ENCODE measurements at regions not wholly inside any gene's neighbourhood (a gene's known extent, or its start where the extent isn't known, plus 50 kb on each side); places are given as distances from the start of the nearest gene placed in this dataset.

DNA sequence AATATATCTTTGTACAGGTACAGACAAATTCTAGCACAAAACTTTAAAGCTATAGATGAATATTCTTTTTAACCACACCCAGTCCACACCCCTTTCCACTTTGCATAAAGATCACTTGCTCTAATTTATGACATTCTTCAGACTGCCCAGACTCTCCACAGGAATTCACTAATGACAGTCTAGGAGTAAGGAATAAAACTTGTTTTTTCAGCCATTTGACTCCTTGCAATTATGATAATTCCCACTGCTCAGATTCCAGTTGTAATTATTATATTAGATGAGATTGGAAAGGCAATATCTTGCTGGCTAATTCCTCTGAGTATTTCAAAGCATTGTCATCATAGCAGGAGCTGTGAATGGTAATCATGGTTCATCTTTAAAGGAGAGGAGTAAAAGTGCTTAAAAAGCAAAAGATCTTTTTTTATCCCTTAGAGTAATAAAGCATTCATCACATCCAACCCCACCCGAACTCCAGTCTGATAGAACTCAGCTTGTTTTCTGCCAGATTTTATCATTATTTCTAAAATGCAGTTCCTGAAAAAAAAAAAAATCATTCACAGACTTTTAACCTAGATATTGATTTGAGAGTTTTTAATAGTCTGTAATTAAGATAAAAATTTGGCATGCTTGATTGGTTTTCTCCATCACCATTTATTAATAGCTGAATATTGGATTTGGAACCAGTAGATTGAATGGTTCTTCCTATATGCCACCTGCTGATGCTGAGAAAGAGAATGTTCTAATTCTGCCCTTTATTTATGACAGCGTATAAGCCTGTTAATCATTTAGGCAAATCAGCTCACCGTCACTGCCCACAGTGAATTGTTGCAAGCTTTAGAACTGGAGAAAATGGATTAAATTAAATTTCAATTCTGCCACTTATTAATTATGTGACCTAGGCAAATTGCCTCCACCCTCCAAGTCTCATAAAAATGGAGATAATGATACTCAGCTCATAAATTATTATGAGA is 93.9 kb upstream of the RASSF8 start:
- TF ChIP-seq CTCF (IDR thresholded peaks at IDR 0.05) (no peak), EP300 (IDR thresholded peaks at IDR 0.05) (no peak), POLR2A (IDR thresholded peaks at IDR 0.05) (no peak)

Data from gastroesophageal sphincter (tissue), 3 donors.